Right ventricle myocardium superior (tissue), 1 donor: ENCODE measurements at regions not wholly inside any gene's neighbourhood (a gene's known extent, or its start where the extent isn't known, plus 50 kb on each side); places are given as distances from the start of the nearest gene placed in this dataset.
A peak's percentile ranks its signal among the peaks of the same experiment; 100 is the strongest.

Experiments
- ATAC-seq: fragments of 200-7000 bp; cut with Tn5 transposase; one replicate; pipeline ENCODE4 v1.9.1; 2020; ENCODE audit warnings: mild to moderate bottlenecking; ENCODE audit not compliant: poor library complexity
- DNase-seq: peaks from one replicate; pipeline ENCODE4 v3.0.0-alpha.2; 2020
- intact Hi-C: fragments of 100-400 bp; cut with DNase I; formaldehyde crosslinking; loops from one replicate; pipeline ENCODE4 v1.11.2; 2022
- donor health status: DM: no; HTN: yes; CAD: no; lungs with severe emphysema.

DNA sequence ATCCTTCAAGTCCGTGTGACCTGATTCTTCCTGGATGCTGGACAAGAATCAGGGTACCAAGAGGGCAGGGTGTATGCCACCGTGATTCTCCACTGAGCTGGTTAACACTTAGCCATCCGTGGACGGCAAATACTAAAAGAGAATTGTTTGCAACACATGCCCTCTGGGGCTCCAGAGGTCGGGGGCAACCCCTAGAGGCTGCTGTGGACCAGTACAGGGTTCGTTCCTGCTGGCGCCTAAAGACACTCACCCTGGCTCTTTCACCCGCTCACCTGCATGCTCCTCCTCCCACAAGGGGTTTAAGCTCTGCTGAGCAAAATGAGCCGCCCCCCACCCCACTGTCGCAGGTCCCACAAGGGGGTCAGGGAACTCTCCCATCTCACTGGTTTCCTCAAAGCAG is 148.7 kb upstream of the ITGB1 start:
- DNase-seq, result no peak
- ATAC-seq, result no peak
- intact Hi-C loops, result no loop called here

DNA sequence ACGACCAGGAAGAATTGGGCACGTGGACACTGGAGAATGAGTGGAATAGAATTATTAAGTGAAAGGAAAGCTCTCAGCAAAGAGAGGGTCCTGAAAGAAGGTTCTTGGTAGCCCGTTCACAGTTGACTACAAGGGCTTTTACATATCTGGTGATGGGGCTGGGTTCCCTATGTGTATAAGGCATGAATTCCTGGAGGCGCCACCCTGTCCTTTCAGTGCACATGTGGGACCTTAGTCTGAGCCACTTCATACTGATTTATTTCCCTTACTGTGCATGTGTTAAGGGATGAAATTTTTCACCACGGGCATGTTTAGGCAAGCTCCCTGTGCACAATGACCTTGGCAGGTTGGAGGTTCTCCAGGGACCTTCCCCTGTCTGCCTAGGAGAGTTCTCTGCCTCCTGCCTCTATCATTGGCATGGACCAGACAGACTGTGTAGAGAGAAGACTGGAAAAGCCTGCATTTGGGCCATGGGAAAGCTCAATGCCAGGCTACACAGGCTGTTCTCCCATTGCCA is 145.9 kb upstream of the ITGB1 start:
- intact Hi-C loops, result no loop called here
- DNase-seq (no peak), ATAC-seq (no peak)

DNA sequence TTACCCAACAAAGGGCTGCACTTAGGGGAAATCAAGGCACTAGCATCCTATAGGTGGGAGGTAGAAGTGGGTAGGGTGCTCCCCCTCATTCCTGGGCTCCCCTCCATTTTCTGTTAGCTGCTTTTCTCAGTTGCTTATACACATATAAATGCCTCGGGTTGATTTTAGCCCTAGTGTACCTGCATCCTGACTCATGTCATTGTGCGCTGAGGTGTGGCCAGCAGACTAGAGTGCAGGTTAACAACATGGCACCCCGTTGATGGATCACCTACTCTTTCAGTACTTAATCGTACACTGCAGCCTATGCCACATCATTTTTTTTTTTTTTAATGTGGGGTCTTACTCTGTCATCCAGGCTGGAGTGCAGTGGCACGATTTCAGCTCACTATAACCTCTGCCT is 144.0 kb upstream of the ITGB1 start:
- no peak for ATAC-seq
- intact Hi-C loops, result no loop called here
- DNase-seq, result no peak

DNA sequence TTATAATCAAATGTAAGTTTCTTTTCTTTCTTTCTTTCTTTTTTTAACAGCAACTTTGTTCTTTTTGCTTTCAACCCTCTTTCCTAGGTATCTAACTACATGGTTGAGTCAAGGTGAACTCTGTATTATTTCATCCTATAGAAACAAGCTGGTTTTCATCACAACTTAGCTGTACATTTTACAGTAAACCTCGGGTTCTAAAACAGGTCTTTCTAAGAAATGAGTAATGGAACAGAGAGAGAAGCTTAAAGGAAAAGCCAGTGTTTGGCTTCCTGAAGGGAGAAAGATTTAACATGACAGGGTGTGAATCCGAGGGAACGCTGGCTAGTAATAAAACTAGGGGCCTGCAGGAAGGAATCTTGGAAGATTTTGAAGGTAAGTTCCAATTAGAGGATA is 143.4 kb upstream of the ITGB1 start:
- ATAC-seq, result no peak
- DNase-seq, result no peak
- intact Hi-C loops, result no loop called here

DNA sequence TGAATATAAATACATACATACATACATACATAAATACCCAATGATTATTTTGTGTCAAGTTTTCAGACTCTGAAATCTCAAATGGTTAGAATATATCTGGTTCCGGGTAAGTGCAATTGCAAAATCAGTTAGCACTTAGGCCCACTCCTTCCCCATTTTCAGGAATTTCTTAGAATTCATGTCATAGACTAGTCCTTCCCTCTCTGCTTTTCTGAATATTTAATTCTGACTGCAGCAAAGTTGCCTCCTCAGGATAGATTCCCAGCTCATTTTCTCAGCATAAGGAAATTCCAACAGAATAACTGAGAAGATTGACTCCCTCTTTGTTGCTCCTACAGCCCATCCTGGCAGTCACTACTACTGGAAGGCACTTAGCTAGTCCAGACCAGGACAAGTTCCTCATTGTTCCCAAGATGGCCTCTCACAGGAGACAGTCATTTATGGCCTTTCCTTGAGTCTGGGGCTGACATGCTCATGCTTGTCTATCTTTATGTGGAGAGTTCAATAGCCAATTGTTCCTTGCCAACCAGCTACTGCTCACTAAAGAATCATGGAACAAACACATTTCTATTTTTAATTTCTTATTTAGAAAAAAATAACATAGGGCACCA is 142.9 kb upstream of the ITGB1 start:
- ATAC-seq (no peak), DNase-seq (no peak)
- intact Hi-C loops, result no loop called here

DNA sequence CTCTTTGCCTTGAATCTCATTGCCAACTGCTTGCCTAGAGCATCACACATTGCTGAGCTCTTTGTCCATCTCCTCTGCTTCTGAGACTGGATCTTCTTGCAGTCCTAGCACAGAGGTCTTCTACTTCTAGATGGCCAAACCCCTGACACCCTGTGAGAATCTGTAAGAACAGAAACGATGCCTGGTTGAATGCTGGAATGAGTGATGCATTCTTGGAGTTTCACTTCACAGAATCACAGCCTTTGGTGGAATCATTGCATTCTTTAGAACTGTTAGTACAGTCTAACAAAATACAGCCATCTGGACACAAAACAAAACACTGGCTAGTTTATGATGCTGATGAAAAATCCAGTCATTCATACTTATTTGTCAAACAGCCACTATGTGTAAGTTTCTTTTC is 141.7 kb upstream of the ITGB1 start:
- ATAC-seq (no peak), DNase-seq (no peak)
- intact Hi-C loops, result no loop called here

DNA sequence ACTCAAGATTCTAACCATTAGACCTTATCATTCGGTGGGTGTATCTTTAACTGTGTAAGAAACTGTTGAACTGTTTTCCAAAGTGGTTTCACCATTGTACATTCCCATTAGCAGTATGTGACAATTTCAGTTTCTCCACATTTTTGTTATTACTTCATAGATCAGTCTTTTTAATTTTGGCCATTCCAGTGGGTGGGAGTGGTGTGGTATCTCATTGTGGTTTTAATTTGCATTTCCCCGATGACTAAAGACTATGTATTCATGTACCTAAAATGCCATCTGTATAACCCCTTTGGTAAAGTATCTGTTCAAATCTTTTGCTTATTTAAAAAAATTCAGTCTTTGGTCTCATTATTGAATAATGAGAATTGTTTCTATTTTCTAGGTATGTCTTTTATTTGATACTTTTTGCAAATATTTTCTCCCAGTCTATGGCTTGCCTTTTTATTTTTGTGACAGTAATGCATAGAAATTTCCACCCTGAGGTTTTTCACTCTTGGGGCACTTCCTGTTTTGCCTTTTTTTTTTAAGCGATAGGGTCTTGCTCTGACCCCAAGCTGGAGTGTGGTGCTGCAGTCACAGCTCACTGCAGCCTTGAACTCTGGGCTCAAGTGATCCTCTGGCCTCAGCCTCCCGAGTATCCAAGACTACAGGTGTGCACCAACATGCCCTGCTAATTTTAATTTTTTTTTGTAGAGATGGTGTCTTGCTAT is 141.1 kb upstream of the ITGB1 start:
- DNase-seq (no peak), ATAC-seq (no peak)
- intact Hi-C loops, result no loop called here

DNA sequence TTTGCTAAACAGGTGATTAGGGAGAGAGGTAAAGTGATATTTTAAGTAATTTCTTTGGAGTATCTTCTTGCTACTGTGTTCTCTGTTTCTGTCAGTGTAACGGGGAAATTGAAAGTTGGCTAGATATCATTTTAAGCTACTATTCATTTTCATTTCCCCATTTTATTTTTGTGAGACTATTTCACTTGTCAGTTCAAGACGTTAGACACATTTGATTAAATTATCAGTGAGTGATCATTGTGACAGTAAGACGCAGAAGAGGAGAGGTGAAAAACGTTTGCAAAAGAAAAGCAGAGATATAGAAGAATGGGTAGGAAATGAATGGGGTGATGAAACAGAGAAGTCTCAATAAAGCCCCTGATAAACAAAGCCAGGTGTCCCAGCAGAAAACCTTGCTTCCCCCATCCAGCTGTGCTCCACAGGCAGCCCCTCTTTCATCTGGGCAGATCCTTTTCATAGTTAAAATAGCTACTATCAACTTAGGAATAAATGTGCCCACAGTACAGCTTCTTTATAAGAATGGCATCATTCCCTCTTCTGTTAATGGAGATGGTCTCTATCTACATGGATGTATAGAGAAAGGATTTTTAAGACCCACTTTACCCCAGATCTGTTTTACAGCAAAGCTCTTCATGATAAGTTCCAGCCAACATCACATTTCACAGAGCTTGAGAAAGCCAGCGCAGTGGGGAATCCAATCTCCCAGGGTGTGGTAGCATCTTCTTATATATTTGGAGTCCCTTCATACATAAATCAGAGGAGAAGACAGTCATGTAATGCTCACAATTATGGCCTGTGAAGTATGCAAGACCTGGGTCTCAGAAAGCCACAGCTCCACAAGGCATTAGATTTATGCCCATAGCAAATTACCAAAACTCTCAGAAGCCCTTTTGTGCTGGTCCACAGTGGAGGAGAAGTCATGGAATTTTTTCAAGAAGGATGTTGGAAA is 138.1 kb upstream of the ITGB1 start:
- intact Hi-C loops, result no loop called here
- DNase-seq, result no peak
- ATAC-seq, result no peak

DNA sequence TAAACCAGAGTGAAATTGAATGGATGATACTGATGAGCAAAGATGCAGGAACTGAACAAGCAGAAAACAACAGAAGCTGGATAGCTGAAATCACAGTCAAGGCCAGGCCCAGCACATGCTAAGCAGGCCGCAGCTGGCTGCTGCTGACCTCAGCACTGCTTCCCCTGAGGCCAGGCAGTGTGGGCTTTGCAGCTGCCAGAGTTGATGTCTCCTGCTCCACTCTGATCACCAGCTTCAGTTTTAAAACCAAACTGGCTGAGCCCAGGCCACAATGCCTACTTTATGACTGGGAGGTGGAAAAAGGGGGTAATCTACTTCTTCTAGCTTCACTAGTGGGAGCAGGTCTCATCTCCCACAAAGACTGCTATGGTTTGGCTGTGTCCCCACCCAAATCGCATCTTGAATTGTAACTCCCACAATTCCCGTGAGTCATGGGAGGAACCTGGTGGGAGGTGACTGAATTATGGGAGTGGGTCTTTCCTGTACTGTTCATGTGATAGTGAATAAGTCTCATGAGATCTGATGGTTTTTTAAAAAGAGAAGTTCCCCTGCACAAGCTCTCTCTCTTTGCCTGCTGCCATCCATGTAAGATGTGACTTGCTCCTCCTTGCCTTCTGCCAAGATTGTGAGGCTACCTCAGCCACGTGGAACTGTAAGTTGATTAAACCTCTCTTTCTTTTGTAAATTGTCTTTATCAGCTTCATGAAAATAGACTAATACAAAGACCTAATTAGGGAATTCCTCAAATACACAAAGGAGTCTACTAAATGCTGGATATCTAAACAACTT is 136.4 kb upstream of the ITGB1 start:
- intact Hi-C loops, result no loop called here
- ATAC-seq, result peak; percentile 67
- DNase-seq, result peak; percentile 52

DNA sequence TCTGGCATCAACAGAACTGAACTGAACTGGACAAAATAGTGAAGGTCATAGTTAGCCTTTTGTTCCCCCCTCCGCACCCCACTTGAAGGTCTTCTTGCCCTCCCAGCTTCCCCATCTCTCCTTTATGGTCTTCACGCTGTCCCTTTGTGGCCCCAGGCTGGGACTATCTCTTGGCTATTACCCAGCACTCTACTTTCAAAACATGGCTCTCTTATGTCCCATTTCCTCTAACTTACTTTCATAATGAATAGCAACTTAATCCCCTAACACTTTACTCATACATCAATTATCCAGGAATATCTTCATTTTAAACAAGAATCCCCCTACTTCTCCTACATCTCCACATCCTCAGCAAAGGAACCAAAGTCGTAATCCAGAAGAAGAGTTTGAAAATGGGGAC is 135.3 kb upstream of the ITGB1 start:
- DNase-seq (no peak), ATAC-seq (no peak)
- intact Hi-C loops, result no loop called here

DNA sequence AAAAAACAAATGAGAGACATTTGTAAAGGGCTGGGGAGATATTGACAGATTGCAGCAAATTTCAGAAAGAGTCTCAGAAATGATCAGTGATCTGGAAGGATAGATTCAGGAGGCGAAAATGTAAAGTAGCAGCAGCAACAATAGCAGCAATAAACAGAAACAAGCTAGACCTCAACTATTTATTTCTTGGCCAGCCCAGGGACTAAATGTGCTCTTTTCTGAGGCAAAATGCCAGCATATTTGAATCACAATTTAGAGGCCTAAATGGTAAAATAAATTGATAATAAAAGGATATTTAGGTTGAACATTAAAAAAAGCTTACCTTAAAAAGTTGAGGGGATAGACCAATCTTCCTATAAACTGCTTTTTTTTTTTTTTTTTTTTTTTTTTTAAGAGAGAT is 134.6 kb upstream of the ITGB1 start:
- intact Hi-C loops, result no loop called here
- no peak for ATAC-seq
- no peak for DNase-seq

DNA sequence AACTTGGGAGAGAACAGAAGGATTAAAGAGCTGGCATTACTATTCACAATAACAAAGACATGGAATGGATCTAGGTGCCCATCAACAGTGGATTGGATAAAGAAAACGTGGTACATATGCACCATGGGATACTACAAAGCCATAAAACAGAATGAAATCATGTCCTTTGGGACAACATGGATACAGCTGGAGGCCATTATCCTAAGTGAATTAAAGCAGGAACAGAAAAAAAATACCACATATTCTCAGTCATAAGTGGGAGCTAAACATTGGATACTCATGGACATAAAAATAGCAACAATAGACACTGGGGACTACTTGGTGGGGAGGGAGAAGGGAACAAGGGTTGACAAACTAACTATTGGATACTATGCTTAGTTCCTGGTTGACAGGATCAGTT is 133.2 kb upstream of the ITGB1 start:
- intact Hi-C loops, result no loop called here
- ATAC-seq (no peak), DNase-seq (no peak)

DNA sequence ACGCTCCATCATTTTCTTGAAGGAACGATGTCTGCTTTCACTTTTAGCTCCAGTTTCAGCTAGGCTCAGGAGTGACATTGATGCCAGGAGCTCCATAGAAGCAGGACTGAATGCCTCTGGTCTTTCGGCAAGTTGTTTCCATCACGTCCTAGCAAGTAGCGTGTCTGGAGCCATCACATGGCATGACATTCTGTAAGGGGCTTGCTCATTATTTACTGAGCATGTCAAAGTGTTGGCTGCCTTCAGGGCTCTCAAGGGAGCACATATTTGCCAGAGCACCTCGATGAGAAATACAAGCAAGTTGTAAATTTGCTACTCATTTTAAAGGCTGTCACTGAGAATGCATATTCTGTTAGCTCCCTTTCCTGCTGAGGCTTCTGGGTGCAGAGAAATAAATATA is 131.0 kb upstream of the ITGB1 start:
- no peak for DNase-seq
- no peak for ATAC-seq
- intact Hi-C loops, result no loop called here

DNA sequence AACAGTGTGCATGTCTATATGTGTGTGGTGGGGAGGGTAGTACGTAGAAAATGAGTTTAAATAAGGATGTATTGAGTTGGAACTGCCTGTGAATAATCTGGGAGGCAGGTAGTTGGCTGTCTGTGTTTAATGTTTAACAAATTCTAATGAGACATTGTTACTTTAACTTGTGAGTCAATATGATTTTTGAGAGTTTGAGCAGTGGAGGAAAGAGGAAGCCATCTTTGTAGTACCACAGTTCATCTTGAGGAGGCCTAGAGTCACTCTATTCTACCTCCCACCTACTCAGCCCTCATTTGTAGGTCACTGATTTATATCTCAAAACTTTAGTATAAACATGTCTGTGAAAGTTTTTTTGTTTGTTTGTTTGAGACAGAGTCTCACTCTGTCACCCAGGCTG is 129.9 kb upstream of the ITGB1 start:
- ATAC-seq, result no peak
- intact Hi-C loops, result no loop called here
- no peak for DNase-seq

DNA sequence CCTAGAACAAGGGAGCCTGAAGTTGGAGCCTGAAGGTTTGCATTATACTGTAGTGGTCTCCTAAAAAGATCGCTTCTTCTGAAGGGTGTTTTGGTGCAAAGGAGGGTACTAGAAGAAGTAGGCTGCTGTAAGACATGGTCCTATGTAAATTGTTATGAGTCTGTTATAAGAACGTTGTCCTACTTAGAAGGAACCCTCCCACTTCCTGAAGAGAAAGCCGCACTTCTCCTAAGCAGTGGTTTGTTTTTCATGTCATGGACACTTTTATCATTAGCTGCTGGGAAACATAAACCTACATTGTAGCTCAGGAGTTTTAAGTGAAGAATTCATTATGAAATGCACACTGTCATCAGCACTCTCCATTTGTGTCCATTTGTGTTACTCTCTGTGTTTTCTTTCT is 129.1 kb upstream of the ITGB1 start:
- ATAC-seq (no peak), DNase-seq (no peak)
- intact Hi-C loops, result no loop called here

DNA sequence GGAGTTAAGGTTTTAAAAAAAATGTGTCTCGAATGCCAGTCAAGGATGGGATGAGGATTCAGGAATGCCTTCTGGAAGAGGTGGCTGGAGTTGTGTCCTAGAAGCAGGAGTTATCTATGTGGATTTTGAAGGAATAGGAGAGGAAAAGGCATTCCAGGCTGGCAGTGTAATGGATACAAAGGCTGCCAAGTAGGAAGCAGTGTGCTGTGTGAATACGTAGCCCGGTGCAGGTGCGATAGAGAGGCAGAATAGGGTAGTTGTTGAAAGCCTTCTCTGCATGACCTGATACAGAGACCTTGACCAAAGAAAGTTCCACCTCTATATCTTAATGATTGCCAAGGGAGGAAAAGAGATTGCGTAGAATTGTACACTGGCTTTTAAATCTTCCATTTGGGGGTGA is 128.1 kb upstream of the ITGB1 start:
- no peak for DNase-seq
- no peak for ATAC-seq
- intact Hi-C loops, result no loop called here

DNA sequence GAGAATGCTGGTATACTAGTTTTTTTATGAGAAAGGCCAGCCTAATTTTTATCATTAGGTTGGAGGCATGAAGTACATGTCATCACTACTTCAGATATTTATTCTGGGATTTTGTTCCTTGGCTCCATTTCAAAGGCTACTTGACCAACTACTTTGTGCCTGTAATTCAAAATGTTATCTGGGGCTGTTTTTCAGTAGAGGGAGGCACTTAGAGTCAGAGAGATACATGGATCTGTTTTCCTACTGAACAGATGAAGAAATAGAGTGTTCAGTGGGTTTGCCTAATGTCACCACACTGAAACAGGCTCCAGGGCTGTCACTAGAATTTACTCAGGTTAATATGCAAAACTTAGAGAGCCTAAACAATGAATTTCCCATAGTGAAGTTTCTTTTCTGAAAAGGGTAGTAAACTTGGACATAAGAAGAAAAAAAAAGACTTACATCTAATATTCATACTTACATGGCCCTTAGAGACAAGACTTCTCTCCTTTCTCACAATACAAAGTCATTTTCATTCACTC is 127.3 kb upstream of the ITGB1 start:
- intact Hi-C loops, result no loop called here
- ATAC-seq (peak; percentile 58), DNase-seq (no peak)

DNA sequence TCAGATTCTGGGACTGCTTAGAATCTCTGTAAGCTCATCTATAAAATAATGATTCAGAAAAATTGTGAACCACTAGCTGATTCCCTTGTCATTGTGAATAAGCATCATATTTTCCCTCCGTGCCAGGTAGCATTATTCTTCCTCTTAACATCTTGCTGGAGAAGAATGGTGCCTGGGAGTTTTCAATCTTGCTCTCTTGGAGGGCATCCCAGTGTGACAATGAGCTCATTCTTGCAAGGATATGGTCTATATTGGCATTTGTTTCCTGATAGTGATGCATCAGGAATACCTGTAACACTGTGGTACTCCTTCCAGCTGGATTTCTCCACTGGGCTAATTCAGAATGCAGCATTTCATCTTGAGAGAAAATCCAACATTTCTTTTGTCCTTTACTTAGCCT is 126.4 kb upstream of the ITGB1 start:
- no peak for DNase-seq
- intact Hi-C loops, result no loop called here
- no peak for ATAC-seq

DNA sequence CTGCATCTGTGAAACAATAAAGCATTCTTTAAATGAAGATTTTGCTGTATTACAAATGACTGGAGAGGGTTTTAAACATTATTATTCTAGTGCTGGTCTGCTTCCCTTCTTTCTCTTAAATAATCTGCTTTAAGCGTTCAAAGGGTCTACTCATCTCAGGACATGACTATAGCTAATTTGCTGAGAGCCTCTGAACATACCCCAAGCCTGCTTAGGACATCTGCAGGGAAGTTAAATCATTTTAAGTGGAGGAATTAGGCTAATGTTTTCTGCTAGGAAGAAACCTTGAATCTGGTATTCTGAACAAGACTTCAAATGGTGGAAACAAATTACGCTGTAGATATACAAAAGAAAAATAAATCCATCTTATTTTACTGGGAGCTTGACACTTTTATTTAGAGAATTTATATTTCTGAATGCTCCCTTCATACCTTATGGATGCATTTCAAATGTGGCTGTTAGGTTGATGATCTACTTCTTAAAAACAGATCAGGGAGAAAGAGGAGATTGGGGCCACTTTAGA is 124.4 kb upstream of the ITGB1 start:
- DNase-seq, result no peak
- intact Hi-C loops, result no loop called here

More for the DNA sequence above, 124.4 kb upstream of the ITGB1 start:
- ATAC-seq, result no peak
